ENCODE measurements at regions not wholly inside any gene's neighbourhood (a gene's known extent, or its start where the extent isn't known, plus 50 kb on each side); places are given as distances from the start of the nearest gene placed in this dataset.
"Not testable (repeated sequence)": the region's sequence is repeated elsewhere in the genome, so short reads cannot be mapped to it uniquely, and the experiment has no call there.

DNA sequence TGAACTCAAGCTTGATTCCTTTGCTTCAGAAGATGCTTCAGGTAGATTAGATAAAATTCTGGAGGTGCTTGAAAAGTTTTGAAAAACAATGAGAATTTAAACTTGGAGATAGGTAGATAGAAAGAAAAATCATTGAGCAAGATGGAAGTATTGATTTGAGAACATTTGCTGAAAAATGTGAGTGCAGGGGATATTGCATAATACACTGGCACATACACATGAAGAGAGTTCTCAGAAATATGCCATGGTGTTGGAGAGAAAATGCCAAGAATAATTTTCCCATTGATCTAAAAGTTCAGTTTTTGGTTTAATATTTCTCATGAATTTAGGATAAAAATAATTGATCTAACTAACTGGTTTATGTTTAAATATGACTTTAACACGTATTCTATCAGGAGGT, 107.2 kb upstream of the GBE1 start:
- no peaks in the 10 kb centered on the region for H3K79me1 ChIP-seq (replicated peaks; ENCODE audit: low read length, poor library complexity, severe bottlenecking)
- no peaks in the 10 kb centered on the region for H3K27me3 ChIP-seq (ENCODE audit: control insufficient read depth in 1 of 2, insufficient read depth in 1 of 2, low read length in 2 of 2)
- no peak overlapping the region for H3K14ac ChIP-seq (ENCODE audit: low read length in 2 of 2)
- H4K8ac ChIP-seq (ENCODE audit: low read length): no peak overlapping the region
- no peak overlapping the region for H2BK5ac ChIP-seq (ENCODE audit: low read depth, low read length, poor library complexity, severe bottlenecking)
- no peak overlapping the region for H3K18ac ChIP-seq (ENCODE audit: low read depth in 1 of 2, low read length in 2 of 2)
- H2BK120ac ChIP-seq (ENCODE audit: low read depth, low read length): no peak overlapping the region
- no peak overlapping the region for H2AFZ ChIP-seq (ENCODE audit: low read depth, low read length)
- no peak overlapping the region for H3K9ac ChIP-seq (ENCODE audit: low read length)
- no peaks in the 10 kb centered on the region for H3K4me1 ChIP-seq (ENCODE audit: control insufficient read depth, insufficient read depth, low read depth, low read length)
- no peak overlapping the region for H3K23ac ChIP-seq (ENCODE audit: low read length in 2 of 2)
- H4K91ac ChIP-seq (ENCODE audit: low read length): no peak overlapping the region
- H3K27ac ChIP-seq (ENCODE audit: low read length, poor library complexity, severe bottlenecking): no peak overlapping the region
- H3K4me3 ChIP-seq (ENCODE audit: insufficient read depth in 1 of 2, low read depth in 1 of 2, low read length in 2 of 2): no peak overlapping the region
- no peaks in the 10 kb centered on the region for H3K9me3 ChIP-seq (ENCODE audit: control insufficient read depth, low read length)
- H3K4ac ChIP-seq (ENCODE audit: low read depth in 1 of 2, low read length in 2 of 2): no peak overlapping the region
- no peak overlapping the region for H3K4me2 ChIP-seq (ENCODE audit: low read length, poor library complexity, severe bottlenecking)
- H2BK15ac ChIP-seq (ENCODE audit: low read depth, poor library complexity, severe bottlenecking): no peak overlapping the region
- no peak for DNase-seq
- no CpG with 5 or more reads among the region's 1 CpG for WGBS
- no peaks in the 10 kb centered on the region for H3K36me3 ChIP-seq (ENCODE audit: control insufficient read depth in 1 of 2, insufficient read depth in 2 of 2, low read depth in 1 of 2, low read length in 2 of 2)
- H2BK12ac ChIP-seq (ENCODE audit: low read length in 2 of 2): no peak overlapping the region
- no peak overlapping the region for H2AK5ac ChIP-seq (ENCODE audit: low read length, severe bottlenecking)

DNA sequence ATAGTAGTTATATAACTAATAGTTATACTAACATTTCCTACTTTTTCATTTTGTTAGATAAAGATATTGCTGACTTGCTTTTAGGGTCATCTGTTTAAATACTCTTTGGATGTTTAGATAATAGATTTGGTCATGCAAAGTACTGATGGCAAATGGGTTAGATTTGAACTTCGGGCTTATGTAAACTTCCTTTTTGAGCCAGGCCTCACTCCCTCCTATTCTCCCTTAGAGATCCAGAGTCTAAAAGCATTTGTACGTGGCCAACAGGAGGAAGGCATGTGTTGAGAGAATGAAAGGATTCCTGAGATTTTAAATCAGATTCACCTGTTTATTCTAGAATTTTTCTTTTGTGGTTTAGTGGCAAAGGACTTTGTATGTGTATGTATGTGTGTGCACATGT, 106.4 kb upstream of the GBE1 start:
- no peaks in the 10 kb centered on the region for H3K4me1 ChIP-seq (ENCODE audit: control insufficient read depth, insufficient read depth, low read depth, low read length)
- no peak overlapping the region for H4K91ac ChIP-seq (ENCODE audit: low read length)
- no peak overlapping the region for H3K14ac ChIP-seq (ENCODE audit: low read length in 2 of 2)
- H3K9me3 ChIP-seq (ENCODE audit: control insufficient read depth, low read length): no peaks in the 10 kb centered on the region
- 42% methylated on average over 1 of the region's 2 CpGs for WGBS
- no peak overlapping the region for H4K8ac ChIP-seq (ENCODE audit: low read length)
- no peak overlapping the region for H2BK12ac ChIP-seq (ENCODE audit: low read length in 2 of 2)
- H3K4me3 ChIP-seq (ENCODE audit: insufficient read depth in 1 of 2, low read depth in 1 of 2, low read length in 2 of 2): no peak overlapping the region
- no peaks in the 10 kb centered on the region for H3K36me3 ChIP-seq (ENCODE audit: control insufficient read depth in 1 of 2, insufficient read depth in 2 of 2, low read depth in 1 of 2, low read length in 2 of 2)
- H3K4me2 ChIP-seq (ENCODE audit: low read length, poor library complexity, severe bottlenecking): no peak overlapping the region
- H2BK5ac ChIP-seq (ENCODE audit: low read depth, low read length, poor library complexity, severe bottlenecking): no peak overlapping the region
- no peak overlapping the region for H3K4ac ChIP-seq (ENCODE audit: low read depth in 1 of 2, low read length in 2 of 2)
- no peak overlapping the region for H2AFZ ChIP-seq (ENCODE audit: low read depth, low read length)
- no peak overlapping the region for H3K18ac ChIP-seq (ENCODE audit: low read depth in 1 of 2, low read length in 2 of 2)
- no peak overlapping the region for H2BK15ac ChIP-seq (ENCODE audit: low read depth, poor library complexity, severe bottlenecking)
- H3K23ac ChIP-seq (ENCODE audit: low read length in 2 of 2): no peak overlapping the region
- H3K79me1 ChIP-seq (replicated peaks; ENCODE audit: low read length, poor library complexity, severe bottlenecking): no peaks in the 10 kb centered on the region
- H3K27ac ChIP-seq (ENCODE audit: low read length, poor library complexity, severe bottlenecking): no peak overlapping the region
- H2BK120ac ChIP-seq (ENCODE audit: low read depth, low read length): no peak overlapping the region
- H3K27me3 ChIP-seq (ENCODE audit: control insufficient read depth in 1 of 2, insufficient read depth in 1 of 2, low read length in 2 of 2): no peaks in the 10 kb centered on the region
- H3K9ac ChIP-seq (ENCODE audit: low read length): no peak overlapping the region
- DNase-seq: no peak
- no peak overlapping the region for H2AK5ac ChIP-seq (ENCODE audit: low read length, severe bottlenecking)

DNA sequence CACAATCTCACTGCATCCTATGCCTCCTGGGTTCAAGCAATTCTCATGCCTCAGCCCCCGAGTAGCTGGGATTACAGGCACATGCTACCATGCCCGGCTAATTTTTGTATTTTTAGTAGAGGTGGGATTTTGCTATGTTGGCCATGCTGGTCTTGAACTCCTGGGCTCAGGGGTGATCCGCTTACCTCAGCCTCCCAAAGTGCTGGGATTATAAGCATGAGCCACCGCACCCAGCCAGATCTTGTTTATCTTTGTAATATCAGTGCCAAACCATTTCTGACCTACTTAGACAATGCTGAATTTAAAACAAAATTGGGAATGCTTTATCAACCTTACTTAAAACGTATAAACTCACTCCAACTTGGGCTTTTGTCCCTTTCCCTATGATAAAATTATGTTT, 103.7 kb upstream of the GBE1 start:
- H2BK5ac ChIP-seq (ENCODE audit: low read depth, low read length, poor library complexity, severe bottlenecking); H3K14ac ChIP-seq (ENCODE audit: low read length in 2 of 2); H2AK5ac ChIP-seq (ENCODE audit: low read length, severe bottlenecking); H4K91ac ChIP-seq (ENCODE audit: low read length); H2BK15ac ChIP-seq (ENCODE audit: low read depth, poor library complexity, severe bottlenecking); H3K27me3 ChIP-seq (ENCODE audit: control insufficient read depth in 1 of 2, insufficient read depth in 1 of 2, low read length in 2 of 2); H3K4me1 ChIP-seq (ENCODE audit: control insufficient read depth, insufficient read depth, low read depth, low read length); H3K4ac ChIP-seq (ENCODE audit: low read depth in 1 of 2, low read length in 2 of 2); H2AFZ ChIP-seq (ENCODE audit: low read depth, low read length); H2BK12ac ChIP-seq (ENCODE audit: low read length in 2 of 2); H3K79me1 ChIP-seq (replicated peaks; ENCODE audit: low read length, poor library complexity, severe bottlenecking); H3K9ac ChIP-seq (ENCODE audit: low read length); H3K36me3 ChIP-seq (ENCODE audit: control insufficient read depth in 1 of 2, insufficient read depth in 2 of 2, low read depth in 1 of 2, low read length in 2 of 2); DNase-seq; H3K9me3 ChIP-seq (ENCODE audit: control insufficient read depth, low read length); H3K4me2 ChIP-seq (ENCODE audit: low read length, poor library complexity, severe bottlenecking); H3K27ac ChIP-seq (ENCODE audit: low read length, poor library complexity, severe bottlenecking); H3K4me3 ChIP-seq (ENCODE audit: insufficient read depth in 1 of 2, low read depth in 1 of 2, low read length in 2 of 2); H4K8ac ChIP-seq (ENCODE audit: low read length); H3K23ac ChIP-seq (ENCODE audit: low read length in 2 of 2): not testable (repeated sequence)
- Histone ChIP-seq H2BK120ac (ENCODE audit: low read depth, low read length) (peak overlapping the region; percentile 15), H3K18ac (ENCODE audit: low read depth in 1 of 2, low read length in 2 of 2) (peak overlapping the region in 1 of 2 experiments; percentile 26)
- WGBS: 92% methylated on average over 5 of the region's 5 CpGs

DNA sequence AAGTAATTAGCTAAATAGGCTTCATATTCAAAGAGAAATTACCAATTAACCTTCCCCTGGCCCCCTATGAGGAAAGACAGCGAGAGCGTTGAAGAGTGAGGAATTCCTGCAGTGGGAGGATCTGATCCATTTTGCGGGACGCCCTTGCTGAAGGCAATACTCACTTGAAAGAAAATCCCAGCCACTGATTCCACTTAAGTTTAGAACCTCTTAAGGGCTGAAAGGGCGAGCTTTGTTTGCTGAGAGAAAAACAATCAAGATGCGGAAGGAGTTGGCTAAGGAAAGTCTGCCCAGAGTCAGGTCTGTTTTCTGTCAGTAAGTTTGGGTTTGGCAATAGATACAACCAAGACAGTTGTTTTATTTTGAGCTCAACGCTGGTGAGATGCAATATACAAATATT, 102.8 kb upstream of the GBE1 start:
- Histone ChIP-seq H3K4me2 (ENCODE audit: low read length, poor library complexity, severe bottlenecking) (no peak overlapping the region), H3K23ac (ENCODE audit: low read length in 2 of 2) (no peak overlapping the region), H2AFZ (ENCODE audit: low read depth, low read length) (no peak overlapping the region), H3K14ac (ENCODE audit: low read length in 2 of 2) (no peak overlapping the region), H3K9ac (ENCODE audit: low read length) (no peak overlapping the region), H2BK15ac (ENCODE audit: low read depth, poor library complexity, severe bottlenecking) (no peak overlapping the region), H2AK5ac (ENCODE audit: low read length, severe bottlenecking) (no peak overlapping the region), H3K27ac (ENCODE audit: low read length, poor library complexity, severe bottlenecking) (no peak overlapping the region), H4K8ac (ENCODE audit: low read length) (no peak overlapping the region), H3K79me1 (replicated peaks; ENCODE audit: low read length, poor library complexity, severe bottlenecking) (no peaks in the 10 kb centered on the region), H3K4ac (ENCODE audit: low read depth in 1 of 2, low read length in 2 of 2) (no peak overlapping the region), H3K36me3 (ENCODE audit: control insufficient read depth in 1 of 2, insufficient read depth in 2 of 2, low read depth in 1 of 2, low read length in 2 of 2) (no peaks in the 10 kb centered on the region), H3K4me3 (ENCODE audit: insufficient read depth in 1 of 2, low read depth in 1 of 2, low read length in 2 of 2) (no peak overlapping the region), H2BK120ac (ENCODE audit: low read depth, low read length) (no peak overlapping the region), H4K91ac (ENCODE audit: low read length) (no peak overlapping the region), H2BK5ac (ENCODE audit: low read depth, low read length, poor library complexity, severe bottlenecking) (no peak overlapping the region), H3K27me3 (ENCODE audit: control insufficient read depth in 1 of 2, insufficient read depth in 1 of 2, low read length in 2 of 2) (no peaks in the 10 kb centered on the region), H3K9me3 (ENCODE audit: control insufficient read depth, low read length) (no peaks in the 10 kb centered on the region), H3K18ac (ENCODE audit: low read depth in 1 of 2, low read length in 2 of 2) (no peak overlapping the region), H2BK12ac (ENCODE audit: low read length in 2 of 2) (no peak overlapping the region), H3K4me1 (ENCODE audit: control insufficient read depth, insufficient read depth, low read depth, low read length) (no peaks in the 10 kb centered on the region)
- DNase-seq: peak; percentile 72
- 4% methylated on average over 7 of the region's 7 CpGs for WGBS

All from mesenchymal stem cell (in vitro differentiated cells and primary cell).